Neural cell (in vitro differentiated cells): ENCODE measurements at regions not wholly inside any gene's neighbourhood (a gene's known extent, or its start where the extent isn't known, plus 50 kb on each side); places are given as distances from the start of the nearest gene placed in this dataset.

Experiments used
- CTCF ChIP-seq: fragments of 450-650 bp; IDR thresholded peaks from 2 replicates; pipeline ENCODE4 v1.5.1; 2014; ENCODE audit warnings: antibody characterized with exemption, mild to moderate bottlenecking, moderate library complexity; ENCODE audit not compliant: poor library complexity, severe bottlenecking
- POLR2AphosphoS5 ChIP-seq: IDR thresholded peaks from 2 replicates; pipeline ENCODE4 v1.6.1; 2012

- no peak for TF ChIP-seq POLR2AphosphoS5
- no peak for TF ChIP-seq CTCF
Measured at GRCh38 chr11:95576146-95576845, 213.3 kb downstream of the FAM76B start.
